ENCODE measurements at regions not wholly inside any gene's neighbourhood (a gene's known extent, or its start where the extent isn't known, plus 50 kb on each side); places are given as distances from the start of the nearest gene placed in this dataset.
"Not testable (repeated sequence)": the region's sequence is repeated elsewhere in the genome, so short reads cannot be mapped to it uniquely, and the experiment has no call there.

DNA sequence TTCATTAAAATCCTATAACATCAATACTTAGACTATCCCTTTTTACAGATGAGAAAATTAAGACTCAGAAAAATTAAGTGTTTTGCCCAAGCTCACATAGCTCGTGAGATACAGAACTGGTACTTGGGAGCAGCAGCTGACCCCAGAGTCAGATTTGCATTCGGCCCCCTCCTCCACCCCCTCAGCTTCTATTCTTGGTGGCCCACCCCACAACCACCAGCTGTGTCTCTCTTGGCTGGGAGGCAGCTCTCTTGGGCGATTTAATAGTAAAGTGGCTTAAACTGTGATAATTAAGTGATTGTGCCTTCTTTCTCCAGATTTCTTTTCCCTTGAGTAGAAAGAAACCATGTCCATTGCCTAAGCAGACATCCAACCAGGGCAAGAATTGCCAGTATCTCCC lies 203.6 kb upstream of the PDZRN3 start:
- no peak for DNase-seq (ENCODE audit: low spot score in 2 of 2)
- Histone ChIP-seq H3K4me1 (peaks cover 0 to 13% (median 2%) of the 10 kb centered on the region in 4 donors), H3K36me3 (no peaks in the 10 kb centered on the region), H3K27ac (peak overlapping the region in 1 of 4 donors; percentile 9), H3K4me3 (no peak overlapping the region), H3K9me3 (no peaks in the 10 kb centered on the region), H3K27me3 (no peaks in the 10 kb centered on the region)
- TF ChIP-seq, protein P1, sequence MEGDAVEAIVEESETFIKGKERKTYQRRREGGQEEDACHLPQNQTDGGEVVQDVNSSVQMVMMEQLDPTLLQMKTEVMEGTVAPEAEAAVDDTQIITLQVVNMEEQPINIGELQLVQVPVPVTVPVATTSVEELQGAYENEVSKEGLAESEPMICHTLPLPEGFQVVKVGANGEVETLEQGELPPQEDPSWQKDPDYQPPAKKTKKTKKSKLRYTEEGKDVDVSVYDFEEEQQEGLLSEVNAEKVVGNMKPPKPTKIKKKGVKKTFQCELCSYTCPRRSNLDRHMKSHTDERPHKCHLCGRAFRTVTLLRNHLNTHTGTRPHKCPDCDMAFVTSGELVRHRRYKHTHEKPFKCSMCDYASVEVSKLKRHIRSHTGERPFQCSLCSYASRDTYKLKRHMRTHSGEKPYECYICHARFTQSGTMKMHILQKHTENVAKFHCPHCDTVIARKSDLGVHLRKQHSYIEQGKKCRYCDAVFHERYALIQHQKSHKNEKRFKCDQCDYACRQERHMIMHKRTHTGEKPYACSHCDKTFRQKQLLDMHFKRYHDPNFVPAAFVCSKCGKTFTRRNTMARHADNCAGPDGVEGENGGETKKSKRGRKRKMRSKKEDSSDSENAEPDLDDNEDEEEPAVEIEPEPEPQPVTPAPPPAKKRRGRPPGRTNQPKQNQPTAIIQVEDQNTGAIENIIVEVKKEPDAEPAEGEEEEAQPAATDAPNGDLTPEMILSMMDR (IDR thresholded peaks at IDR 0.05), result no peak
- TF ChIP-seq EP300 (IDR thresholded peaks at IDR 0.05) (no peak), POLR2A (IDR thresholded peaks at IDR 0.05) (no peak)
- WGBS, 2 donors, result 35 to 44% methylated on average over 3 of the region's 3 CpGs

DNA sequence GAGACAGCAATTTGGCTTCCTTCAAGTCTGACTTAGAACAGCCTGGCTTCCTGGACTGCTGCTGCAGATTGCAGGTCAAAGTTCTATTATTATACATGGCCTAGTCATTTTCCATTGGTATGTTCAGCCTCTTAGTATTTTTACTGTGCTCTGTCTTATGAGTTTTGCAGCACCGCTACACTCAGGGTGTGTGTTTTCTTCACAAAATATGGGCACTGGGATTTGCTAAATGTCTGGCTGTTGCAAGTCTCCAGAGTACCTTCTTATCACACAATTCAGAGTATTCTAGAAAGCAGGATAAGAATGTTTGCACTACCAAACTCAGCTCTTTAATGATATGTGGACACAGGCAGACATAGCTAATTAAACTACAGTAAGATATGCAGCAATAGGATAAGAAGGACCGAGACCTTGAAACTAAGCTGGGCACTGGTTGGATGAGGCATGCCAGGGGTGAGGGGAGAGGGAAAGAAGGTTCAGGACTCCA lies 203.0 kb upstream of the PDZRN3 start:
- TF ChIP-seq, protein P1 (IDR thresholded peaks at IDR 0.05), result no peak
- no peak for TF ChIP-seq POLR2A (IDR thresholded peaks at IDR 0.05)
- peaks cover 0 to 13% (median 2%) of the 10 kb centered on the region in 4 donors for H3K4me1 ChIP-seq
- no peak for DNase-seq (ENCODE audit: low spot score in 2 of 2)
- H3K36me3 ChIP-seq, result no peaks in the 10 kb centered on the region
- no peaks in the 10 kb centered on the region for H3K9me3 ChIP-seq
- 66 to 68% methylated on average over 2 of the region's 2 CpGs for WGBS, 2 donors
- H3K27ac ChIP-seq, result peak overlapping the region in 1 of 4 donors; percentile 9
- no peaks in the 10 kb centered on the region for H3K27me3 ChIP-seq
- H3K4me3 ChIP-seq, result no peak overlapping the region

DNA sequence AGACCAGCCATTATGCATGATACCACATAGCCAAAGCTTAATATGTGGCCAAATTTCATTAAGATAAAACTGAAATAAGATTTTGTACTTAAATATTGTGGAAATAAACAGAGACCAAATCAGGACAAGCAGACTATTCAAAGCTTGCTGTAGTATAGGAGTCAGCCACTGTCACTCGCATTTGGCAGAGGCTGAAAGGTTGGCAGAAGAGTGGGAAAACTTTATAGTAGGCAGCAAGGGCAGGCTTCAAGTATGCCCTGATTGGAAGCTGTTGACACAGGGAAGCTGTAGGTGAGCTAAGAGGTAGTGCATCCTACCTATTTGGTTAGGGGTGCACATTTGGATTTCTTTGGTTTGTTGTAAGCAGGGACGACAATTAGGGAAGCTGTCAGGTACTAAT lies 202.5 kb upstream of the PDZRN3 start:
- peak overlapping the region in 1 of 4 donors; percentile 37 for H3K27ac ChIP-seq
- H3K27me3 ChIP-seq, result no peaks in the 10 kb centered on the region
- H3K36me3 ChIP-seq, result no peaks in the 10 kb centered on the region
- H3K9me3 ChIP-seq, result no peaks in the 10 kb centered on the region
- TF ChIP-seq, protein P1 (IDR thresholded peaks at IDR 0.05), result no peak
- TF ChIP-seq EP300 (IDR thresholded peaks at IDR 0.05) (no peak), POLR2A (IDR thresholded peaks at IDR 0.05) (no peak)
- peaks cover 0 to 13% (median 2%) of the 10 kb centered on the region in 4 donors for H3K4me1 ChIP-seq
- no peak for DNase-seq (ENCODE audit: low spot score in 2 of 2)
- no peak overlapping the region for H3K4me3 ChIP-seq
- 44 to 64% methylated on average over 2 of the region's 2 CpGs for whole genome bisulfite sequencing, 2 donors

DNA sequence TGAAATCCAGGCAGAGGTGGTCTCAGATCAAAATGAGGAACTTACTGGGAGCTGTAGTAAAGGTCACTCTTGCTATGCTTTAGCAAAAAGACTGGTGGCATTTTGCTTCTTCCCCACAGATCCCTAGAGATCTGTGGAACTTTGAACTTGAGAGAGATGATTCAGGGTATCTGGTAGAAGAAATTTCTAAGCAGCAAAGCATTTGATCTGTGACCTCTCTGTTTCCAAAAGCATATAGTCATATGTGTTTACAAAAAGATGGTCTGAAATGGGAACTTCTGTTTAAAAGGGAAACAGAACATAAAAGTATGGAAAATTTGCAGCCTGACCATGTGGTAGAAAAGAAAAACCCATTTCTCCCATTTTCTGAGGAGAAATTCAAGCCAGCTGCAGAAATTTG lies 196.2 kb upstream of the PDZRN3 start:
- peak overlapping the region in 1 of 4 donors; percentile 48 for H3K27ac ChIP-seq
- not testable (repeated sequence) for H3K27me3 ChIP-seq; DNase-seq (ENCODE audit: low spot score in 2 of 2); H3K4me3 ChIP-seq; H3K9me3 ChIP-seq; H3K4me1 ChIP-seq; H3K36me3 ChIP-seq

DNA sequence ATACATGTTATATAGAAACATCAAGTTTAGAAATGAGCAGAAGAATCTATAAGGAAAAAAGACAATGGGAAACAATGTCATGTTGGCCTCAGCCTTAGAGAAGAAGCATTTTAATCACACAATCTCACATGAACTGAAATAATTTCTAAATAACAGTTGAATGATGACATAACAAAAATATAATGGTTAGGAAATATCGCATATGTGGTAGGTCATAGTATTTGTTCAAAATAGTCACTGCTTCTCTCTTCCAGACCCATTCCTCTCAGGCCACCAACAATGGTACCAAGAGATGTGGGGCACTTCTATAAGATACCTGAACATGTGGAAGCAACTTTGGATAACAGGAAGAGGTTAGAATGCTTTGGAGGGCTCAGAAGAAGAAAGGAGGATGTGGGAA lies 195.7 kb upstream of the PDZRN3 start:
- Histone ChIP-seq H3K27ac (peak overlapping the region in 1 of 4 donors; percentile 48), H3K27me3 (no peaks in the 10 kb centered on the region), H3K9me3 (peaks cover 0 to 10% (median 0%) of the 10 kb centered on the region in 4 donors), H3K36me3 (no peaks in the 10 kb centered on the region), H3K4me1 (no peaks in the 10 kb centered on the region), H3K4me3 (no peak overlapping the region)
- no peak for DNase-seq (ENCODE audit: low spot score in 2 of 2)
- 86 to 93% methylated on average over 1 of the region's 1 CpG for WGBS, 2 donors
- TF ChIP-seq EP300 (IDR thresholded peaks at IDR 0.05), result no peak
- TF ChIP-seq POLR2A (IDR thresholded peaks at IDR 0.05), result no peak
- TF ChIP-seq, protein P1 (IDR thresholded peaks at IDR 0.05), result no peak

DNA sequence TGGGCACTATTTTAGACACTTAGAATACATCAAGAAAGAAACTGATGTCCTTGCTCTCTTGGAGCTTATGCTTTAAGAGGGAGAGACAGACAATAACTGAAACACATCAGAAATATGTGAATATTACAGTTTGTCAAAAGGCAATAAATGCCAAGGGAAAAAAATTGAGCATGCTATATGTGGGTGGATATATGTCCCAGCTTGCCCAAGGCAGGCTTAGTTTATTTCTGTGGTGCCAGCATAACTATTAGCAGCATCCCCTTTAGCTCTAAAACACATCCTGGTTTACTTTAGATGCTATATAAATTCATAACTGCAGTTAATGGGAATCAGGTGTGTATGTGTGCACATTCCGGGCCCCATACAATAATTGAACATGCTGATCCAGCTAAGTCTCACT lies 191.2 kb upstream of the PDZRN3 start:
- H3K4me3 ChIP-seq, result no peak overlapping the region
- WGBS, 2 donors, result 97 to 100% methylated on average over 1 of the region's 1 CpG
- no peaks in the 10 kb centered on the region for H3K27me3 ChIP-seq
- H3K9me3 ChIP-seq, result peaks cover 0 to under 1% (median 0%) of the 10 kb centered on the region in 4 donors
- no peaks in the 10 kb centered on the region for H3K36me3 ChIP-seq
- no peak overlapping the region for H3K27ac ChIP-seq
- TF ChIP-seq POLR2A (IDR thresholded peaks at IDR 0.05), result no peak
- TF ChIP-seq EP300 (IDR thresholded peaks at IDR 0.05), result no peak
- TF ChIP-seq, protein P1 (IDR thresholded peaks at IDR 0.05), result no peak
- peaks cover 0 to 6% (median 0%) of the 10 kb centered on the region in 4 donors for H3K4me1 ChIP-seq
- no peak for DNase-seq (ENCODE audit: low spot score in 2 of 2)

All from tibial nerve (tissue), 4 donors.